Astrocyte (in vitro differentiated cells and primary cell): ENCODE measurements at regions not wholly inside any gene's neighbourhood (a gene's known extent, or its start where the extent isn't known, plus 50 kb on each side); places are given as distances from the start of the nearest gene placed in this dataset.

ENCODE experiments used
- DNase-seq: peaks from one replicate; pipeline ENCODE4 v3.0.0-alpha.2; 2010; ENCODE audit warnings: low read depth
- FAIRE-seq: peaks from 2 replicates; lab custom pipeline; 2011; peaks lifted over from hg19 to GRCh38; lab: Jason Lieb, UNC
- H2AFZ ChIP-seq: 2 replicates; pipeline ENCODE4 v1.6.0; 2012; ENCODE audit warnings: low read depth, low read length, inconsistent platforms
- H3K27ac ChIP-seq: 2 replicates; pipeline ENCODE4 v1.5.1; 2011; ENCODE audit warnings: low read depth, low read length, inconsistent platforms
- H3K27me3 ChIP-seq: 2 replicates; pipeline ENCODE4 v1.6.0; 2011; ENCODE audit warnings: low read length, inconsistent platforms; ENCODE audit not compliant: insufficient read depth
- H3K36me3 ChIP-seq: 2 replicates; pipeline ENCODE4 v1.5.1; 2011; ENCODE audit warnings: low read length, inconsistent platforms; ENCODE audit not compliant: insufficient read depth
- H3K4me1 ChIP-seq: 2 replicates; pipeline ENCODE4 v1.5.1; 2011; ENCODE audit warnings: low read length, inconsistent platforms; ENCODE audit not compliant: insufficient read depth
- H3K4me2 ChIP-seq: 2 replicates; pipeline ENCODE4 v1.6.0; 2012; ENCODE audit warnings: low read length, inconsistent platforms
- H3K4me3 ChIP-seq: 2 replicates; pipeline ENCODE4 v1.5.1; 2011; ENCODE audit warnings: low read depth, mild to moderate bottlenecking, low read length, inconsistent platforms; ENCODE audit not compliant: insufficient read depth
- H3K79me2 ChIP-seq: 2 replicates; pipeline ENCODE4 v1.6.0; 2012; ENCODE audit warnings: mild to moderate bottlenecking, low read length, inconsistent platforms; ENCODE audit not compliant: insufficient read depth
- H3K9ac ChIP-seq: 2 replicates; pipeline ENCODE4 v1.6.0; 2012; ENCODE audit warnings: mild to moderate bottlenecking, low read length, inconsistent platforms
- H3K9me3 ChIP-seq: 2 replicates; pipeline ENCODE4 v1.5.1; 2012; ENCODE audit warnings: low read depth, mild to moderate bottlenecking, low read length, inconsistent platforms; ENCODE audit not compliant: insufficient read depth
- H4K20me1 ChIP-seq: 2 replicates; pipeline ENCODE4 v1.6.0; 2012; ENCODE audit warnings: low read length, inconsistent platforms; ENCODE audit not compliant: insufficient read depth
- H3K27ac Mint-ChIP-seq: one replicate; pipeline ENCODE4 v1.8.0; 2021; ENCODE audit warnings: mild to moderate bottlenecking, mixed read lengths; ENCODE audit not compliant: unreplicated experiment
- H3K27me3 Mint-ChIP-seq: one replicate; pipeline ENCODE4 v1.8.0; 2021; ENCODE audit warnings: low read depth, mixed read lengths; ENCODE audit not compliant: unreplicated experiment
- H3K36me3 Mint-ChIP-seq: one replicate; pipeline ENCODE4 v1.8.0; 2021; ENCODE audit warnings: low read depth, mixed read lengths; ENCODE audit not compliant: unreplicated experiment
- H3K4me1 Mint-ChIP-seq: one replicate; pipeline ENCODE4 v1.8.0; 2021; ENCODE audit warnings: low read depth, mixed read lengths; ENCODE audit not compliant: unreplicated experiment
- H3K4me3 Mint-ChIP-seq: one replicate; pipeline ENCODE4 v1.8.0; 2021; ENCODE audit warnings: mild to moderate bottlenecking, moderate library complexity, mixed read lengths; ENCODE audit not compliant: unreplicated experiment
- H3K9me3 Mint-ChIP-seq: one replicate; pipeline ENCODE4 v1.8.0; 2021; ENCODE audit warnings: mild to moderate bottlenecking, mixed read lengths; ENCODE audit not compliant: unreplicated experiment
- EZH2 ChIP-seq: IDR thresholded peaks from 2 replicates; pipeline ENCODE4 v1.6.1; 2012; ENCODE audit warnings: mild to moderate bottlenecking, low read length, inconsistent platforms; ENCODE audit not compliant: insufficient read depth
- TF ChIP-seq, protein P1 (sequence below): IDR thresholded peaks from 2 replicates; pipeline ENCODE4 v1.5.1; 2011; ENCODE audit warnings: low read depth, mild to moderate bottlenecking, inconsistent platforms, low read length, moderate library complexity; ENCODE audit not compliant: insufficient read depth

DNA sequence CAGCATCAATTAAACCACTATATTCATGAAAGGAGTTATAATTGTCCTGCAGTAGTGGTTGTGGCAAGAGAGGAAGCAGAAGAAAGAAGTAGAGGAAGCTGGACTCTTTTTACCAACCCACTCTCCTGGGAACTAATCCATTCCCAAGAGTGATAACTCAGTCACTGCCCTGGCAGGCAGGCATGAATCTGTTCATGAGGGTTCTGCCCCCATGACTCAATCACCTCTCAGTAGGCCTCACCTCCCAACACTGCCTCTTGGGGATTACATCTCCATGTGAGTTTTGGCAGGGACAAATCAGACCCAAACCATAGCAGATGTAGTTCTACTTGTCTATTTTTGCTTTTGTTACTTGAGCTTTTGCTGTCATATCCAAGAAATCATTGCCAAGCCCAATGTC is 232.7 kb upstream of the MAP2 start:
- H3K27me3 Mint-ChIP-seq: no peaks in the 10 kb centered on the region
- H3K9me3 Mint-ChIP-seq: no peaks in the 10 kb centered on the region
- H3K27ac ChIP-seq: no peak overlapping the region
- peaks cover 3% of the 10 kb centered on the region for H3K9me3 ChIP-seq
- no peaks in the 10 kb centered on the region for H3K36me3 Mint-ChIP-seq
- H3K27ac Mint-ChIP-seq: no peak overlapping the region
- FAIRE-seq (no peak), DNase-seq (no peak)
- H4K20me1 ChIP-seq: no peaks in the 10 kb centered on the region
- H2AFZ ChIP-seq: no peak overlapping the region
- H3K79me2 ChIP-seq: no peaks in the 10 kb centered on the region
- H3K36me3 ChIP-seq: no peaks in the 10 kb centered on the region
- no peaks in the 10 kb centered on the region for H3K4me1 ChIP-seq
- H3K27me3 ChIP-seq: no peaks in the 10 kb centered on the region
- H3K9ac ChIP-seq: no peak overlapping the region
- TF ChIP-seq, protein P1, sequence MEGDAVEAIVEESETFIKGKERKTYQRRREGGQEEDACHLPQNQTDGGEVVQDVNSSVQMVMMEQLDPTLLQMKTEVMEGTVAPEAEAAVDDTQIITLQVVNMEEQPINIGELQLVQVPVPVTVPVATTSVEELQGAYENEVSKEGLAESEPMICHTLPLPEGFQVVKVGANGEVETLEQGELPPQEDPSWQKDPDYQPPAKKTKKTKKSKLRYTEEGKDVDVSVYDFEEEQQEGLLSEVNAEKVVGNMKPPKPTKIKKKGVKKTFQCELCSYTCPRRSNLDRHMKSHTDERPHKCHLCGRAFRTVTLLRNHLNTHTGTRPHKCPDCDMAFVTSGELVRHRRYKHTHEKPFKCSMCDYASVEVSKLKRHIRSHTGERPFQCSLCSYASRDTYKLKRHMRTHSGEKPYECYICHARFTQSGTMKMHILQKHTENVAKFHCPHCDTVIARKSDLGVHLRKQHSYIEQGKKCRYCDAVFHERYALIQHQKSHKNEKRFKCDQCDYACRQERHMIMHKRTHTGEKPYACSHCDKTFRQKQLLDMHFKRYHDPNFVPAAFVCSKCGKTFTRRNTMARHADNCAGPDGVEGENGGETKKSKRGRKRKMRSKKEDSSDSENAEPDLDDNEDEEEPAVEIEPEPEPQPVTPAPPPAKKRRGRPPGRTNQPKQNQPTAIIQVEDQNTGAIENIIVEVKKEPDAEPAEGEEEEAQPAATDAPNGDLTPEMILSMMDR: no peak
- no peak for TF ChIP-seq EZH2
- H3K4me3 Mint-ChIP-seq: no peak overlapping the region
- no peak overlapping the region for H3K4me2 ChIP-seq
- no peak overlapping the region for H3K4me3 ChIP-seq
- H3K4me1 Mint-ChIP-seq: no peaks in the 10 kb centered on the region

DNA sequence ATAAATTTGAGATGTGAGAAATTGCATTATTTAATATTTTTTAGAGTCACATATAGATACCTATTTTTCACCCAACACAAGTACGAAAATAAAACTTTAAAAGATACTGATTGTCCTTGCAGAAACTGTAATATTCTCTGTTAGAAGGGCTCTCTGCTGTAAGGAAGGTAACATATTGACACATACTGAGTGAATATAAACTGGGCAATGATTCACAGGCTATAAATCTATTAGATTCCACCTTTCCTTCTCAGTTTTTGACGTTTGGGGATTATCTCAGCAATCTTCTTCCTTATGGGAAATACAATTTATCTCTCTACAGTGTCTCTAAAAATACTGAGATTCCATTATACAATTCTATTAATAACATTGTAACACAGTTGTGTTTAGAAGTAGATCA is 229.1 kb upstream of the MAP2 start:
- Histone ChIP-seq H3K36me3 (no peaks in the 10 kb centered on the region), H4K20me1 (no peaks in the 10 kb centered on the region), H3K9me3 (peaks cover 3% of the 10 kb centered on the region), H3K9ac (no peak overlapping the region), H3K27ac (no peak overlapping the region), H3K4me3 (no peak overlapping the region), H3K79me2 (no peaks in the 10 kb centered on the region), H2AFZ (no peak overlapping the region), H3K4me2 (no peak overlapping the region), H3K4me1 (no peaks in the 10 kb centered on the region), H3K27me3 (no peaks in the 10 kb centered on the region)
- Mint-ChIP-seq H3K4me3 (no peak overlapping the region), H3K4me1 (no peaks in the 10 kb centered on the region), H3K9me3 (no peaks in the 10 kb centered on the region), H3K27me3 (no peaks in the 10 kb centered on the region), H3K27ac (no peak overlapping the region), H3K36me3 (no peaks in the 10 kb centered on the region)
- TF ChIP-seq, protein P1: no peak
- TF ChIP-seq EZH2: no peak
- no peak for FAIRE-seq
- no peak for DNase-seq

DNA sequence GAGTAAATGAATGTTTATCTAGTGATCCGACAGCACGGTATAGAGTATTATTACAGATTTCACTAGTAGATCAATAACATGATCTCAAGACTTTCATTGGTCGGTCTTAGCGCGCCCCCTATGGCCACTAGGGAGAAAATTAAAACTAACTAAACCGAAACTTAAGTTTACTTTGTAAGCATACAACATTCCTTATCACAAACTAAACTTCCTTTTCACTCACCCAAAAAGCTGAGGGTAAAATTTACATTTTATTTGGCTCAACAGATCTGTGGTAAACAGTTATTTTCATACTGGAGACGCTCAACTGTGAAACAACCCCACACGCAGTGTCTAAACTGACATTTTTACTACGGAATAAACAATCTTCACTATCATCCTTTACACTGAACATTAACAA is 215.6 kb upstream of the MAP2 start:
- no peaks in the 10 kb centered on the region for H3K9me3 ChIP-seq
- no peak overlapping the region for H3K9ac ChIP-seq
- H3K27me3 Mint-ChIP-seq: no peaks in the 10 kb centered on the region
- H3K4me1 ChIP-seq: no peaks in the 10 kb centered on the region
- H3K27me3 ChIP-seq: no peaks in the 10 kb centered on the region
- no peaks in the 10 kb centered on the region for H3K36me3 ChIP-seq
- H3K9me3 Mint-ChIP-seq: no peaks in the 10 kb centered on the region
- no peaks in the 10 kb centered on the region for H3K4me1 Mint-ChIP-seq
- no peak overlapping the region for H2AFZ ChIP-seq
- FAIRE-seq: peak; percentile 9
- H4K20me1 ChIP-seq: no peaks in the 10 kb centered on the region
- no peaks in the 10 kb centered on the region for H3K36me3 Mint-ChIP-seq
- H3K27ac ChIP-seq: no peak overlapping the region
- H3K4me3 ChIP-seq: no peak overlapping the region
- H3K79me2 ChIP-seq: no peaks in the 10 kb centered on the region
- H3K4me3 Mint-ChIP-seq: no peak overlapping the region
- TF ChIP-seq, protein P1: peak; percentile 41
- no peak for TF ChIP-seq EZH2
- H3K27ac Mint-ChIP-seq: no peak overlapping the region
- no peak for DNase-seq
- H3K4me2 ChIP-seq: no peak overlapping the region
